ENCODE measurements at regions not wholly inside any gene's neighbourhood (a gene's known extent, or its start where the extent isn't known, plus 50 kb on each side); places are given as distances from the start of the nearest gene placed in this dataset.

DNA sequence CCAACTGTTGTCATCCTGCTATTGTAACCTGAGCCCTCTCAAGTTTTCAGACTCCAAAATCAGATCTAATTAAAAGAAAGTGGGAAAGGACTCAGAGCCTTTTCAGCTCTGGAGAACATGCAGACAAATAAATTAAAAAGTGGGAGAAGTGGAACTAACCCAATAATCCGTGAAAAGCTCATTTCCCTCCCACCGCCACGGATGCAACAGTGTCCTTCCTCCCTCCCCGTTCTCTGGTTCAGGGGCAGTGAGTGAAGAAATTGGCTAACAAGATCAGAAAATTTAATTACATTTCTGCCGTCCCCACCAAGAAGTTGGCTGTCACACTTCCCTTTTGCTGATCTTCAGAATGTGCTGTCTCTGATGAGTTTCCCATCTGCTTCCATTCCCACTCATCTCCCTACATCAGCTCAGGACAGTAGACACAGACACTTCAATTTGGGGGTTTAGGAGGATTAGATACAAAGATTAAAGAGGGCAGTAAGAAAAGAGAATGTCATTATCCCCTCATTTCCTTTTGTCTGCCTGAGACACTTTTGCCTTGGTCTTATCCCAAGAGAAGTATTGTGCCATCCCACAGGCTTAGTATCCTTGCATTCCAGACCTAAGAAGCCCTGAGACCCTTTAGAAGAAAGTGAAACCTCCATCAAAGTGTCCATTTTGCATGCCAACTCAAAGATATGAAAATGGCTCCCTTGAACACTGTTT lies 335.7 kb upstream of the PPP2R3A start:
- no peak for TF ChIP-seq CTCF (IDR thresholded peaks at IDR 0.05)
- TF ChIP-seq POLR2A (IDR thresholded peaks at IDR 0.05): no peak
- H3K4me1 ChIP-seq: peaks cover 3 to 5% of the 10 kb centered on the region in 2 donors
- intact Hi-C loops (cut with DNase I): no loop called here
- no peaks in the 10 kb centered on the region for H3K27me3 ChIP-seq
- H3K27ac ChIP-seq: no peak overlapping the region
- no peaks in the 10 kb centered on the region for H3K9me3 ChIP-seq
- H3K36me3 ChIP-seq: no peaks in the 10 kb centered on the region
- no peak for DNase-seq
- H3K4me3 ChIP-seq (replicated peaks in 1 of 3): no peak overlapping the region
- 60 to 69% methylated on average over 5 of the region's 5 CpGs for WGBS, 2 donors

GRCh38 chr3:135632556-135633065 lies 332.9 kb upstream of the PPP2R3A start:
- DNase-seq: no peak
- no peak overlapping the region for H3K4me3 ChIP-seq (replicated peaks in 1 of 3)
- H3K27ac ChIP-seq: no peak overlapping the region
- no peaks in the 10 kb centered on the region for H3K27me3 ChIP-seq
- WGBS, 2 donors: 58 to 61% methylated on average over 2 of the region's 2 CpGs
- intact Hi-C loops (cut with DNase I): no loop called here
- H3K9me3 ChIP-seq: no peaks in the 10 kb centered on the region
- H3K4me1 ChIP-seq: no peaks in the 10 kb centered on the region
- H3K36me3 ChIP-seq: no peaks in the 10 kb centered on the region
- no peak for TF ChIP-seq POLR2A (IDR thresholded peaks at IDR 0.05)
- TF ChIP-seq CTCF (IDR thresholded peaks at IDR 0.05): no peak

DNA sequence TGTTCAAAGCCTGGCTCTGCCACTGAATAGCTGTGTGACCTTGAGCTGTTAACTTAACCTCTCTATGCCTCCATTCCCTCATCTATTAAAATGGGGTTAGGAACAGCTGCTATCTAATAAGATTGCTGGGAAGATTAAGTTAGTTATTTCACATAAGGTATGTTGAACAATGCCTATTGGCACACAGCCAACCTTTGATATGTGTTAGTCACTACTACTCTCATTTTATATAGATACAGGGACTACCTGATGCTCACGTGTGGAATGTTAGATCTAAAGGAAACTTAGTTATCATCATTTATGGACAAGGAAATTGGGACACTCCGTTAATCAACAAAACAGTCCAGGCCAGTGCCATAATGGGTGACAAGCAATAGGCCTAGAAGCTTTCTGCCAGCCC lies 332.4 kb upstream of the PPP2R3A start:
- Histone ChIP-seq H3K4me1 (no peaks in the 10 kb centered on the region), H3K4me3 (replicated peaks in 1 of 3) (no peak overlapping the region), H3K36me3 (no peaks in the 10 kb centered on the region), H3K27me3 (no peaks in the 10 kb centered on the region), H3K27ac (no peak overlapping the region), H3K9me3 (no peaks in the 10 kb centered on the region)
- 79 to 88% methylated on average over 2 of the region's 2 CpGs for WGBS, 2 donors
- TF ChIP-seq CTCF (IDR thresholded peaks at IDR 0.05) (no peak), POLR2A (IDR thresholded peaks at IDR 0.05) (no peak)
- intact Hi-C loops (cut with DNase I): no loop called here
- no peak for DNase-seq

- Histone ChIP-seq H3K9me3 (no peaks in the 10 kb centered on the region), H3K4me1 (no peaks in the 10 kb centered on the region), H3K4me3 (replicated peaks in 1 of 3) (no peak overlapping the region), H3K27me3 (no peaks in the 10 kb centered on the region), H3K36me3 (no peaks in the 10 kb centered on the region), H3K27ac (no peak overlapping the region)
- 86 to 92% methylated on average over 1 of the region's 1 CpG for WGBS, 2 donors
- TF ChIP-seq POLR2A (IDR thresholded peaks at IDR 0.05): no peak
- no peak for TF ChIP-seq CTCF (IDR thresholded peaks at IDR 0.05)
- no peak for DNase-seq
- intact Hi-C loops (cut with DNase I): no loop called here
These were observed 328.9 kb upstream of the PPP2R3A start for GRCh38 chr3:135636596-135636995.

- no peak overlapping the region for H3K27ac ChIP-seq
- H3K9me3 ChIP-seq: no peaks in the 10 kb centered on the region
- 76 to 82% methylated on average over 3 of the region's 3 CpGs for WGBS, 2 donors
- H3K36me3 ChIP-seq: no peaks in the 10 kb centered on the region
- TF ChIP-seq POLR2A (IDR thresholded peaks at IDR 0.05) (no peak), CTCF (IDR thresholded peaks at IDR 0.05) (no peak)
- H3K27me3 ChIP-seq: no peaks in the 10 kb centered on the region
- no peak for DNase-seq
- H3K4me1 ChIP-seq: no peaks in the 10 kb centered on the region
- no peak overlapping the region for H3K4me3 ChIP-seq (replicated peaks in 1 of 3)
- intact Hi-C loops (cut with DNase I): no loop called here
These were observed 328.5 kb upstream of the PPP2R3A start for GRCh38 chr3:135637013-135637412.
